Lower leg skin (tissue), 3 donors: ENCODE measurements at regions not wholly inside any gene's neighbourhood (a gene's known extent, or its start where the extent isn't known, plus 50 kb on each side); places are given as distances from the start of the nearest gene placed in this dataset.

Experiments used
- CTCF ChIP-seq, 3 donors: fragments of 450-650 bp; IDR thresholded peaks; one replicate each; pipeline ENCODE4 v1.5.1; 2016; ENCODE audit warnings: antibody characterized with exemption in 3 of 3, mild to moderate bottlenecking in 3 of 3, moderate library complexity in 2 of 3
- POLR2A ChIP-seq, 2 donors: fragments of 450-650 bp; IDR thresholded peaks; one replicate each; pipeline ENCODE4 v1.6.1; 2016 to 2017; ENCODE audit warnings: antibody characterized with exemption in 2 of 2, mild to moderate bottlenecking in 1 of 2, moderate library complexity in 1 of 2

- TF ChIP-seq CTCF (IDR thresholded peaks at IDR 0.05) (no peak), POLR2A (IDR thresholded peaks at IDR 0.05) (no peak)
These were observed 62.7 kb downstream of the SLITRK1 start for GRCh38 chr13:83819611-83820010.
